ENCODE measurements at regions not wholly inside any gene's neighbourhood (a gene's known extent, or its start where the extent isn't known, plus 50 kb on each side); places are given as distances from the start of the nearest gene placed in this dataset.

- DNase-seq (ENCODE audit: low spot score in 2 of 2): no peak
- Histone ChIP-seq H3K36me3 (no peaks in the 10 kb centered on the region), H3K27ac (no peak overlapping the region), H3K4me1 (no peaks in the 10 kb centered on the region), H3K9me3 (no peaks in the 10 kb centered on the region), H3K4me3 (no peak overlapping the region), H3K27me3 (no peaks in the 10 kb centered on the region)
- intact Hi-C loops (cut with DNase I; ENCODE audit: low total_unique reads): no loop called here
- TF ChIP-seq POLR2AphosphoS5 (IDR thresholded peaks at IDR 0.05): no peak
- TF ChIP-seq POLR2A (IDR thresholded peaks at IDR 0.05): no peak
- TF ChIP-seq CTCF (IDR thresholded peaks at IDR 0.05): no peak
Observed at GRCh38 chr3:99013077-99013476, 111.6 kb upstream of the DCBLD2 start.

- Histone ChIP-seq H3K4me1 (no peaks in the 10 kb centered on the region), H3K27ac (no peak overlapping the region), H3K4me3 (no peak overlapping the region), H3K36me3 (no peaks in the 10 kb centered on the region), H3K9me3 (no peaks in the 10 kb centered on the region), H3K27me3 (no peaks in the 10 kb centered on the region)
- no peak for DNase-seq (ENCODE audit: low spot score in 2 of 2)
- intact Hi-C loops (cut with DNase I; ENCODE audit: low total_unique reads): no loop called here
- TF ChIP-seq POLR2AphosphoS5 (IDR thresholded peaks at IDR 0.05) (no peak), CTCF (IDR thresholded peaks at IDR 0.05) (no peak), POLR2A (IDR thresholded peaks at IDR 0.05) (no peak)
Observed at GRCh38 chr3:99012051-99012450, 110.6 kb upstream of the DCBLD2 start.

- DNase-seq (ENCODE audit: low spot score in 2 of 2): no peak
- no peak overlapping the region for H3K27ac ChIP-seq
Observed at GRCh38 chr3:99009851-99010250, 108.4 kb upstream of the DCBLD2 start.

GRCh38 chr3:99006686-99007085 is 105.2 kb upstream of the DCBLD2 start:
- Histone ChIP-seq H3K36me3 (no peaks in the 10 kb centered on the region), H3K27ac (no peak overlapping the region), H3K4me1 (no peaks in the 10 kb centered on the region), H3K4me3 (no peak overlapping the region), H3K9me3 (peaks cover 0 to 6% of the 10 kb centered on the region in 2 donors), H3K27me3 (no peaks in the 10 kb centered on the region)
- TF ChIP-seq POLR2AphosphoS5 (IDR thresholded peaks at IDR 0.05) (no peak), CTCF (IDR thresholded peaks at IDR 0.05) (no peak), POLR2A (IDR thresholded peaks at IDR 0.05) (no peak)
- no peak for DNase-seq (ENCODE audit: low spot score in 2 of 2)
- intact Hi-C loops (cut with DNase I; ENCODE audit: low total_unique reads): no loop called here

More at GRCh38 chr3:99009851-99010250, 108.4 kb upstream of the DCBLD2 start:
- Histone ChIP-seq H3K4me3 (no peak overlapping the region), H3K9me3 (no peaks in the 10 kb centered on the region), H3K36me3 (no peaks in the 10 kb centered on the region), H3K4me1 (no peaks in the 10 kb centered on the region), H3K27me3 (no peaks in the 10 kb centered on the region)
- TF ChIP-seq POLR2A (IDR thresholded peaks at IDR 0.05) (no peak), POLR2AphosphoS5 (IDR thresholded peaks at IDR 0.05) (no peak), CTCF (IDR thresholded peaks at IDR 0.05) (no peak)
- intact Hi-C loops (cut with DNase I; ENCODE audit: low total_unique reads): no loop called here

GRCh38 chr3:98999675-99000074 is 98.2 kb upstream of the DCBLD2 start:
- no peak overlapping the region for H3K4me3 ChIP-seq
- no peak for DNase-seq (ENCODE audit: low spot score in 2 of 2)
- TF ChIP-seq CTCF (IDR thresholded peaks at IDR 0.05) (no peak), POLR2AphosphoS5 (IDR thresholded peaks at IDR 0.05) (no peak), POLR2A (IDR thresholded peaks at IDR 0.05) (no peak)
- no peaks in the 10 kb centered on the region for H3K27me3 ChIP-seq
- H3K4me1 ChIP-seq: no peaks in the 10 kb centered on the region
- no peaks in the 10 kb centered on the region for H3K36me3 ChIP-seq
- H3K9me3 ChIP-seq: peaks cover 0 to 6% of the 10 kb centered on the region in 2 donors
- H3K27ac ChIP-seq: no peak overlapping the region
- intact Hi-C loops (cut with DNase I; ENCODE audit: low total_unique reads): loop anchor here (10.0 kb wide), 2 partner anchors 185 to 1325 kb away; no protein-coding TSS in a partner anchor
